ENCODE measurements at regions not wholly inside any gene's neighbourhood (a gene's known extent, or its start where the extent isn't known, plus 50 kb on each side); places are given as distances from the start of the nearest gene placed in this dataset.

- no TSS peak for BruUV-seq (replicated peaks)
- H3K9me3 ChIP-seq (replicated peaks; ENCODE audit: control insufficient read depth, insufficient read depth, low read length): no peaks in the 10 kb centered on the region
- ChIA-PET SMC1A (ENCODE audit: uncharacterized antibody, unreplicated experiment) (no interaction called here), RAD21 (ENCODE audit: unreplicated experiment) (no interaction called here), POLR2A (no interaction called here), CTCF (no interaction called here)
- no peaks in the 10 kb centered on the region for H4K20me1 ChIP-seq (ENCODE audit: control insufficient read depth, insufficient read depth)
- intact Hi-C loops (cut with micrococcal nuclease; ENCODE audit: unreplicated experiment) (no loop called here), in situ Hi-C loops (cut with MboI) (no loop called here)
- H3K79me2 ChIP-seq (ENCODE audit: control insufficient read depth, insufficient read depth, low read length): no peaks in the 10 kb centered on the region
- FAIRE-seq (no peak), ATAC-seq (no peak), DNase-seq (ENCODE audit: low read depth, low spot score) (no peak)
- H3K36me3 ChIP-seq (ENCODE audit: control insufficient read depth in 2 of 2, insufficient read depth in 2 of 2, low read length in 1 of 2): no peaks in the 10 kb centered on the region
- H2AFZ ChIP-seq (ENCODE audit: control insufficient read depth, low read depth, low read length): no peak overlapping the region
- H3K4me3 ChIP-seq: no peak overlapping the region
- TF ChIP-seq POU2F2 (IDR thresholded peaks at IDR 0.05; ENCODE audit: borderline replicate concordance, low read depth, low read length): no peak
- WGBS (ENCODE audit: insufficient coverage, insufficient replicate concordance, low lambda C conversion rate, missing lambda C conversion rate): 0% methylated on average over 1 of the region's 1 CpG
- H3K4me2 ChIP-seq (ENCODE audit: control insufficient read depth, insufficient read depth): no peak overlapping the region
- H3K27ac ChIP-seq (ENCODE audit: control insufficient read depth, insufficient read depth): no peak overlapping the region
- no peaks in the 10 kb centered on the region for H3K4me1 ChIP-seq (ENCODE audit: control insufficient read depth, insufficient read depth, low read length)
- H3K9ac ChIP-seq (ENCODE audit: control insufficient read depth, insufficient read depth, low read length): no peak overlapping the region
- H3K27me3 ChIP-seq (replicated peaks in 1 of 2; ENCODE audit: control insufficient read depth in 2 of 2, insufficient read depth in 2 of 2, low read length in 1 of 2): no peaks in the 10 kb centered on the region
Measured at GRCh38 chr21:26652854-26653253, 79.8 kb upstream of the CYYR1 start.

- Histone ChIP-seq H3K79me2 (ENCODE audit: control insufficient read depth, insufficient read depth, low read length) (no peaks in the 10 kb centered on the region), H3K27ac (ENCODE audit: control insufficient read depth, insufficient read depth) (no peak overlapping the region), H3K4me2 (ENCODE audit: control insufficient read depth, insufficient read depth) (no peak overlapping the region), H4K20me1 (ENCODE audit: control insufficient read depth, insufficient read depth) (no peaks in the 10 kb centered on the region), H3K9ac (ENCODE audit: control insufficient read depth, insufficient read depth, low read length) (no peak overlapping the region), H3K4me3 (no peak overlapping the region), H3K9me3 (replicated peaks; ENCODE audit: control insufficient read depth, insufficient read depth, low read length) (no peaks in the 10 kb centered on the region), H2AFZ (ENCODE audit: control insufficient read depth, low read depth, low read length) (no peak overlapping the region), H3K4me1 (ENCODE audit: control insufficient read depth, insufficient read depth, low read length) (no peaks in the 10 kb centered on the region), H3K36me3 (ENCODE audit: control insufficient read depth in 2 of 2, insufficient read depth in 2 of 2, low read length in 1 of 2) (no peaks in the 10 kb centered on the region), H3K27me3 (replicated peaks in 1 of 2; ENCODE audit: control insufficient read depth in 2 of 2, insufficient read depth in 2 of 2, low read length in 1 of 2) (no peaks in the 10 kb centered on the region)
- WGBS (ENCODE audit: insufficient coverage, insufficient replicate concordance, low lambda C conversion rate, missing lambda C conversion rate): 6% methylated on average over 1 of the region's 1 CpG
- POLR2A ChIA-PET: no interaction called here
- RAD21 ChIA-PET (ENCODE audit: unreplicated experiment): no interaction called here
- no TSS peak for BruUV-seq (replicated peaks)
- intact Hi-C loops (cut with micrococcal nuclease; ENCODE audit: unreplicated experiment) (no loop called here), in situ Hi-C loops (cut with MboI) (no loop called here)
- CTCF ChIA-PET: no interaction called here
- ATAC-seq (no peak), DNase-seq (ENCODE audit: low read depth, low spot score) (no peak), FAIRE-seq (no peak)
- SMC1A ChIA-PET (ENCODE audit: uncharacterized antibody, unreplicated experiment): no interaction called here
- TF ChIP-seq ZBTB4 (CRISPR knock-in tag; IDR thresholded peaks at IDR 0.05): no peak
- no peak for TF ChIP-seq ZNF592 (IDR thresholded peaks at IDR 0.05)
- no peak for TF ChIP-seq TCF3 (IDR thresholded peaks at IDR 0.05; ENCODE audit: borderline replicate concordance, insufficient read depth, low read depth, low read length)
- TF ChIP-seq TARDBP (IDR thresholded peaks at IDR 0.05; ENCODE audit: borderline replicate concordance): no peak
- TF ChIP-seq TCF12 (IDR thresholded peaks at IDR 0.05; ENCODE audit: low read depth, low read length): no peak
- TF ChIP-seq BMI1 (IDR thresholded peaks at IDR 0.05; ENCODE audit: borderline replicate concordance): no peak
- TF ChIP-seq ZNF207 (IDR thresholded peaks at IDR 0.05; ENCODE audit: borderline replicate concordance): no peak
Measured at GRCh38 chr21:26641062-26641461, 68.0 kb upstream of the CYYR1 start.

Measured in GM12878 (cell line).